ENCODE measurements at regions not wholly inside any gene's neighbourhood (a gene's known extent, or its start where the extent isn't known, plus 50 kb on each side); places are given as distances from the start of the nearest gene placed in this dataset.
"Not testable (repeated sequence)": the region's sequence is repeated elsewhere in the genome, so short reads cannot be mapped to it uniquely, and the experiment has no call there.

DNA sequence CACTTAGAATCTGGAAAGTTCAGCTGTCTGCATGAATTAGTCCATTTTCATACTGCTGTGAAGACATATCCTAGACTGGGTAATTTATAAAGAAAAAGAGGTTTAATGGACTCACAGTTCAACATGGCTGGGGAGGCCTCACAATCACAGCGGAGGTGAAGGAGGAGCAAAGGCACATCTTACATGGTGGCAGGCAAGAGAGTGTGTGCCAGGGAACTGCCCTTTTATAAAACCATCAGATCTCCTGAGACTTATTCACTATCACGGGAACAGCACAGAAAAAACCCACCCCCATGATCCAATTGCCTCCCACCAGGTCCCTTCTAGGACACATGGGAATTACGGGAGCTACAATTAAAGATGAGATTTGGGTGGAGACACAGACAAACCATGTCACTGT is 71.1 kb upstream of the ID2 start:
- TF ChIP-seq, protein P1, sequence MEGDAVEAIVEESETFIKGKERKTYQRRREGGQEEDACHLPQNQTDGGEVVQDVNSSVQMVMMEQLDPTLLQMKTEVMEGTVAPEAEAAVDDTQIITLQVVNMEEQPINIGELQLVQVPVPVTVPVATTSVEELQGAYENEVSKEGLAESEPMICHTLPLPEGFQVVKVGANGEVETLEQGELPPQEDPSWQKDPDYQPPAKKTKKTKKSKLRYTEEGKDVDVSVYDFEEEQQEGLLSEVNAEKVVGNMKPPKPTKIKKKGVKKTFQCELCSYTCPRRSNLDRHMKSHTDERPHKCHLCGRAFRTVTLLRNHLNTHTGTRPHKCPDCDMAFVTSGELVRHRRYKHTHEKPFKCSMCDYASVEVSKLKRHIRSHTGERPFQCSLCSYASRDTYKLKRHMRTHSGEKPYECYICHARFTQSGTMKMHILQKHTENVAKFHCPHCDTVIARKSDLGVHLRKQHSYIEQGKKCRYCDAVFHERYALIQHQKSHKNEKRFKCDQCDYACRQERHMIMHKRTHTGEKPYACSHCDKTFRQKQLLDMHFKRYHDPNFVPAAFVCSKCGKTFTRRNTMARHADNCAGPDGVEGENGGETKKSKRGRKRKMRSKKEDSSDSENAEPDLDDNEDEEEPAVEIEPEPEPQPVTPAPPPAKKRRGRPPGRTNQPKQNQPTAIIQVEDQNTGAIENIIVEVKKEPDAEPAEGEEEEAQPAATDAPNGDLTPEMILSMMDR (IDR thresholded peaks at IDR 0.05) = not testable (repeated sequence)
- not testable (repeated sequence) for TF ChIP-seq POLR2A (IDR thresholded peaks at IDR 0.05)

Data from adrenal gland (tissue), 5 donors.